ENCODE measurements at regions not wholly inside any gene's neighbourhood (a gene's known extent, or its start where the extent isn't known, plus 50 kb on each side); places are given as distances from the start of the nearest gene placed in this dataset.
A peak's percentile ranks its signal among the peaks of the same experiment; 100 is the strongest.

DNA sequence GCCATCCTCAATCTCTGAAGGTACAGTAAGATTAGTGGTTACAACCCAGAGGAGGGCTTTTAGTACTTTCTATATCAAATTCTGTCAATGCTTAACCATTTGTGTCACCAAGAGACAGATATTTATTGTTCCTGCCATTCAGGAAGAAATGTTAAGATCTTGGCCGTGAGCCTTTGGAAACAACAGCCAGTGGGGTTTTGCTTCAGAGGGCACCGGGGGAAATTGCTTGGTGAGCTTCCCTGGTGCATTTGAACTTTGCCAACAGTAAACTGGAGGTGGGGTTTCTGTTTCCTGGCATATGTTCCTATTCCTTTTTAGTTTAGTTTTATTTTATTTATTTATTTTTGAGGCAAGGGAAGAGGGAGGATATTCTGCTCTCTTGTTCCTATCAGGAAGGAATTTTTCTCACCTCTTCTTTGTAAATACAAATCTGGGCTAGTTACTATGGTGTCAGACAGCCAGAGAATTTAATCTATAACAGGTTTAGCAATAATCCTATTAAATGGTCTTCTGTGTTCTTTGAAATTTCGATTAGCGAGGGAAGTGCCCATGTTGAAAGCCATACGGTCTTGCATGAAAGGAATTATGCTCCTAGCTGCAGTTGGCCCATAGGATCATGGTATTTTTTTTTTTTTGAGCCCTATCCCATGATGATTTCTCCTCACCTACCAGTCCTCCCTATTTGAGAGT lies 95.7 kb downstream of the MAIP1 start:
- Histone ChIP-seq H3K4me1 (peaks cover 0 to 15% (median 6%) of the 10 kb centered on the region in 4 donors), H3K27me3 (no peaks in the 10 kb centered on the region), H3K36me3 (no peaks in the 10 kb centered on the region), H3K9me3 (no peaks in the 10 kb centered on the region), H3K4me3 (peak overlapping the region in 1 of 3 donors; percentile 1), H3K27ac (peak overlapping the region in 1 of 3 donors; percentile 46)
- intact Hi-C loops (cut with DNase I) = no loop called here
- WGBS (ENCODE audit: insufficient coverage, low coverage, low lambda C conversion rate, missing lambda C conversion rate) = 31% methylated on average over 5 of the region's 5 CpGs
- TF ChIP-seq, protein P1, sequence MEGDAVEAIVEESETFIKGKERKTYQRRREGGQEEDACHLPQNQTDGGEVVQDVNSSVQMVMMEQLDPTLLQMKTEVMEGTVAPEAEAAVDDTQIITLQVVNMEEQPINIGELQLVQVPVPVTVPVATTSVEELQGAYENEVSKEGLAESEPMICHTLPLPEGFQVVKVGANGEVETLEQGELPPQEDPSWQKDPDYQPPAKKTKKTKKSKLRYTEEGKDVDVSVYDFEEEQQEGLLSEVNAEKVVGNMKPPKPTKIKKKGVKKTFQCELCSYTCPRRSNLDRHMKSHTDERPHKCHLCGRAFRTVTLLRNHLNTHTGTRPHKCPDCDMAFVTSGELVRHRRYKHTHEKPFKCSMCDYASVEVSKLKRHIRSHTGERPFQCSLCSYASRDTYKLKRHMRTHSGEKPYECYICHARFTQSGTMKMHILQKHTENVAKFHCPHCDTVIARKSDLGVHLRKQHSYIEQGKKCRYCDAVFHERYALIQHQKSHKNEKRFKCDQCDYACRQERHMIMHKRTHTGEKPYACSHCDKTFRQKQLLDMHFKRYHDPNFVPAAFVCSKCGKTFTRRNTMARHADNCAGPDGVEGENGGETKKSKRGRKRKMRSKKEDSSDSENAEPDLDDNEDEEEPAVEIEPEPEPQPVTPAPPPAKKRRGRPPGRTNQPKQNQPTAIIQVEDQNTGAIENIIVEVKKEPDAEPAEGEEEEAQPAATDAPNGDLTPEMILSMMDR (IDR thresholded peaks at IDR 0.05) = no peak
- TF ChIP-seq POLR2A (IDR thresholded peaks at IDR 0.05) = no peak
- DNase-seq = peak in 2 of 3 donors; percentile 29 to 58
- peak; percentile 80 to 88 (median 86) for ATAC-seq

DNA sequence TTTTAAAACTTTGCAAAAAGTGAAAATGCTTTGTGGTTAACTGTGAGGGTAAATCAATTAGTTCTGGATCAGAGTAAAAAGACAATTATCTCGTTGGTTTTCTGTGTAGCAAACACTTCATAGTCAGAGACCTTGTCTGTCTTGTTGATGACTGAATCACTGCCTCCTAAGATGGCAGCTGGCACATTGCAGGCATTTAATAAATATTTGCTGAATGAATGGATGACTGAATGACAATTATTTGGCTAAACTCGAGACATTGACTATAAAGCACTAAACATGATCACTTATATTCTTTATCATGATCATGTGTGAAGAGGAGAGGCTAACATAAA lies 96.2 kb downstream of the MAIP1 start:
- Histone ChIP-seq H3K4me1 (peaks cover 0 to 15% (median 6%) of the 10 kb centered on the region in 4 donors), H3K9me3 (no peaks in the 10 kb centered on the region), H3K27ac (peak overlapping the region in 1 of 3 donors; percentile 46), H3K27me3 (no peaks in the 10 kb centered on the region), H3K4me3 (peak overlapping the region in 1 of 3 donors; percentile 1), H3K36me3 (no peaks in the 10 kb centered on the region)
- intact Hi-C loops (cut with DNase I) = no loop called here
- ATAC-seq (no peak), DNase-seq (no peak)
- TF ChIP-seq, protein P1 (IDR thresholded peaks at IDR 0.05) = no peak
- TF ChIP-seq POLR2A (IDR thresholded peaks at IDR 0.05) = no peak
- whole genome bisulfite sequencing (ENCODE audit: insufficient coverage, low coverage, low lambda C conversion rate, missing lambda C conversion rate) = 31% methylated on average over 2 of the region's 2 CpGs

DNA sequence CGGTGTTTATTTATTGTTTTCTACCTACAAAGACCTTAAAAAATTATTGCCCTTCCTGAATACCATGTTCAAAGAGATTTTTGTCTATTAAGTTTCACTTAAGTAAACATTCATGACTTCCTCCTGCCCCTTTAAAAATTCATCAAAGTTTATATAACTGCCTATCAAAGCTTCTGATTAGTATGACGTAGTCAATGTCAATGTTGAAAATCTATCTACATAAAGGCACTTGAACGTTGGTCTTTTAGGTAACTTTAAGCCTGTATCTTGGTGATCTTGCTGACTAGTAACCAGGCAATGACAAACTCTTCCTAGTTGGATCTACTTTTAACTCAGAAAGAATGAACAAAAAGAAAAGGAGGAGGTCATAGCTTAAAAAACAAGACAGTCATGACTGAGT lies 97.2 kb downstream of the MAIP1 start:
- DNase-seq (no peak), ATAC-seq (no peak)
- intact Hi-C loops (cut with DNase I) = no loop called here
- Histone ChIP-seq H3K4me3 (no peak overlapping the region), H3K27ac (no peak overlapping the region), H3K27me3 (no peaks in the 10 kb centered on the region), H3K9me3 (no peaks in the 10 kb centered on the region), H3K4me1 (peaks cover 0 to 15% (median 6%) of the 10 kb centered on the region in 4 donors), H3K36me3 (no peaks in the 10 kb centered on the region)
- no peak for TF ChIP-seq POLR2A (IDR thresholded peaks at IDR 0.05)
- 62% methylated on average over 3 of the region's 3 CpGs for WGBS (ENCODE audit: insufficient coverage, low coverage, low lambda C conversion rate, missing lambda C conversion rate)

DNA sequence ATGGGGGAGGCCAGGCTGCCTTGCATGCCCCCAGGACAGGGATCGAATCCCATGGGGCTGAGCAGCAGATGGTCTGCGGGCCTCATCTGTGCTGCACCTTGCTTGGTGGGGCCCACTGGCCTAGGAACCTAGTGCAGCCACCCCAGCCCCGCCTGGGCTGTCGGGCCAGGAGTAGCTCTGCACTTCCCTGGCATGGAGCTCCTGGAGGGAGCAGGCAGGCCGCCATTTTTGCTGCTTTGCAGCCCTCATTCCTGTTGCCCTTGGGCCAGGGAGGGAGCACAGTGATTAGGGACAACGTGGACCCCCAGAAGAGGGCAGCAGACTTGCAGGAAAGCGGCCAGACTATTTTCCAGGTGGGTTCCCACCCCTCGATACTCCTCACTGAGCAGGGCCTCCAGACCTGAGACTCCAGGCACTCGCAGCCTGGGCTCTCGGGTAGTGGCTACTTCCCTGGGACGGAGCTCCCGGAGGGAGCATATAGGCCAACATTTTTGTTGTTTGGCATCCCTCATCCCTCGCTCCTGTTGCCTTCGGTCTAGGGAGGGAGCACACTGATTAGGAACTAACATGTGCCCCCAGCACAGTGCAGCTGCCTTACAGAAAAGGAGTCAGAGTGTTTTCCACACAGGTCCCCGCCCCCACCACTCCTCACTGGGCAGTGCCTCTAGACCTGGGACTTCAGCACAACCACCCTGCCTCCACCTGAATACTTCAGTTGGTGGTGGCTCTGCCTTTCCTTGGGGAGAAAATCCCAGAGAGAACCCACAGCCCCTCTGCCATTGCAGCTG lies 99.5 kb downstream of the MAIP1 start:
- intact Hi-C loops (cut with DNase I) = no loop called here
- Histone ChIP-seq H3K4me3 (no peak overlapping the region), H3K27me3 (no peaks in the 10 kb centered on the region), H3K9me3 (no peaks in the 10 kb centered on the region), H3K4me1 (peaks cover 0 to 15% (median 6%) of the 10 kb centered on the region in 4 donors), H3K36me3 (no peaks in the 10 kb centered on the region), H3K27ac (no peak overlapping the region)
- DNase-seq (no peak), ATAC-seq (peak in 1 of 4 donors; percentile 11)
- TF ChIP-seq, protein P1 (IDR thresholded peaks at IDR 0.05) = no peak
- no peak for TF ChIP-seq POLR2A (IDR thresholded peaks at IDR 0.05)
- WGBS (ENCODE audit: insufficient coverage, low coverage, low lambda C conversion rate, missing lambda C conversion rate) = no CpG with 5 or more reads among the region's 15 CpGs

DNA sequence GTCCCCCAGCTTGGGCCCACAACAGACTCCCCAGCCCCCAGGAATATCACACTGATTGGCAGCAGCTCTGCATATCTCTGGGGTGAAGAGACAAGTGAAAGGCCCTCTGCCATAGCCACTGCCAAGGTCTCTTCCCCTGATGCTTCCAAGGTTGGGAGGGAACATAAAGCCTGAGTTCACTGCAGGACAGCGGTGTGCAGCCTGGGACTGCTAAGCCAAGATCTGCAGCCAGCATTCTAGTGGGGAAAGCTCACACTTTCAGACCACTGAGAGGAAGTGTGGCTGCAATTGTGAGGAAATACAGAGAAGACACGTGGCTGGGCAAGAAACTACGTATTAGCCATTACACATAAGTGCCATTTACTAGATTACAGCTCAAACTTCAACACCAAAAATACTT lies 100.7 kb downstream of the MAIP1 start:
- ATAC-seq (peak in 2 of 4 donors; percentile 30 to 54), DNase-seq (no peak)
- Histone ChIP-seq H3K36me3 (no peaks in the 10 kb centered on the region), H3K4me3 (no peak overlapping the region), H3K27me3 (no peaks in the 10 kb centered on the region), H3K9me3 (no peaks in the 10 kb centered on the region), H3K27ac (no peak overlapping the region), H3K4me1 (peaks cover 0 to 11% (median 4%) of the 10 kb centered on the region in 4 donors)
- no peak for TF ChIP-seq POLR2A (IDR thresholded peaks at IDR 0.05)
- TF ChIP-seq, protein P1 (IDR thresholded peaks at IDR 0.05) = no peak
- WGBS (ENCODE audit: insufficient coverage, low coverage, low lambda C conversion rate, missing lambda C conversion rate) = 40% methylated on average over 2 of the region's 3 CpGs
- intact Hi-C loops (cut with DNase I) = no loop called here
